ENCODE measurements at regions not wholly inside any gene's neighbourhood (a gene's known extent, or its start where the extent isn't known, plus 50 kb on each side); places are given as distances from the start of the nearest gene placed in this dataset.

- TF ChIP-seq POLR2AphosphoS5 (IDR thresholded peaks at IDR 0.05; ENCODE audit: low read depth) (no peak), REST (IDR thresholded peaks at IDR 0.05; ENCODE audit: insufficient replicate concordance, low read depth) (no peak), GABPA (IDR thresholded peaks at IDR 0.05; ENCODE audit: low read depth) (no peak)
- TF ChIP-seq, protein P1, sequence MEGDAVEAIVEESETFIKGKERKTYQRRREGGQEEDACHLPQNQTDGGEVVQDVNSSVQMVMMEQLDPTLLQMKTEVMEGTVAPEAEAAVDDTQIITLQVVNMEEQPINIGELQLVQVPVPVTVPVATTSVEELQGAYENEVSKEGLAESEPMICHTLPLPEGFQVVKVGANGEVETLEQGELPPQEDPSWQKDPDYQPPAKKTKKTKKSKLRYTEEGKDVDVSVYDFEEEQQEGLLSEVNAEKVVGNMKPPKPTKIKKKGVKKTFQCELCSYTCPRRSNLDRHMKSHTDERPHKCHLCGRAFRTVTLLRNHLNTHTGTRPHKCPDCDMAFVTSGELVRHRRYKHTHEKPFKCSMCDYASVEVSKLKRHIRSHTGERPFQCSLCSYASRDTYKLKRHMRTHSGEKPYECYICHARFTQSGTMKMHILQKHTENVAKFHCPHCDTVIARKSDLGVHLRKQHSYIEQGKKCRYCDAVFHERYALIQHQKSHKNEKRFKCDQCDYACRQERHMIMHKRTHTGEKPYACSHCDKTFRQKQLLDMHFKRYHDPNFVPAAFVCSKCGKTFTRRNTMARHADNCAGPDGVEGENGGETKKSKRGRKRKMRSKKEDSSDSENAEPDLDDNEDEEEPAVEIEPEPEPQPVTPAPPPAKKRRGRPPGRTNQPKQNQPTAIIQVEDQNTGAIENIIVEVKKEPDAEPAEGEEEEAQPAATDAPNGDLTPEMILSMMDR (IDR thresholded peaks at IDR 0.05; ENCODE audit: insufficient read depth, low read length), result no peak
Measured at GRCh38 chr5:30749971-30750370, 443.5 kb upstream of the CDH6 start.

All from HL-60 (cell line).